Smooth muscle cell of the brain vasculature (primary cell): ENCODE measurements at regions not wholly inside any gene's neighbourhood (a gene's known extent, or its start where the extent isn't known, plus 50 kb on each side); places are given as distances from the start of the nearest gene placed in this dataset.
A peak's percentile ranks its signal among the peaks of the same experiment; 100 is the strongest.
"Not testable (repeated sequence)": the region's sequence is repeated elsewhere in the genome, so short reads cannot be mapped to it uniquely, and the experiment has no call there.

Experiments
- DNase-seq: peaks from one replicate; pipeline ENCODE4 v3.0.0-alpha.2; 2012; ENCODE audit warnings: low read depth, low spot score

DNA sequence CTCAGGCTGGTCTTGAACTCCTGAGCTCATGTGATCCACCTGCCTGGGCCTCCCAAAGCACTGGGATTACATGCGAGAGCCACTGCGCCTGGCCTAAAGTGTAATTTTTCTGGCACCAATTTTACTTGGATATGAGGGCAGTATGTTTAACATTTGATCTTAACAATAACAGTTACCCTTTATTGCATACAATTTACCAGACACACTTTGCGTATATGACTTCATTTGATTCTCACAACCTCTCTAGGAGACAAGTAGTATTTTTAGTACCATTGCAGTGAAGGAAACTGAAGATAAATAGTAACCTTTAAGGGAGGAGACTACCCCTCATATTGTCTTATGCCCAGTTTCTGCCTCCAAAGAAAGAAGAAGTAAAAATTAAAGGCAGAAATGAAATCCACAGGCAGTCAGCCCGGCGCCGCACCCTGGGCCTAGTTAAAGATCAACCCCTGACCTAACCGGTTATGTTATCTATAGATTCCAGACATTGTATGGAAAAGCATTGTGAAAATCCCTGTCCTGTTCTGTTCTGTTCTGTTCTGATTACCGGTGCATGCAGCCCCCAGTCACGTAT is 54.0 kb downstream of the CYP26A1 start:
- not testable (repeated sequence) for DNase-seq

DNA sequence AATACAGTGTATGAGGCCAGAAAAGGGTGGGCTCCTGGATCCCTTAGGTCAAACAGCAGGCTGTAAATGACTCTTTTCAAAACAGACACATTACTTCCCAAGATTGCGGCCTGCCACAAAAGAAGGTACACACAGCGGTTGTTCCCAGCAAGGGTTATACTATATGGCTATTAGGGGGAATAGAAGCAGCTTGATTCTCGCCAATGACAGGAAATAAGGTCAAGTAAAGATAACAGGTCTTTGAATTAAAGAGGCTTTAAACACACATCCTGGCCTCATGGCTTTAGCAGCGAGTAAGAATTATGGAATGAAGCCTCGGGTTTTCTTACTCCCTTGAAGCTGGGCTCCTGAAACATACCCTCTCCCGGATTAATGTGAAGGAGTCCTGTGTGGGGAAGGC is 58.3 kb downstream of the CYP26A1 start:
- DNase-seq: no peak

- no peak for DNase-seq
Observed at GRCh38 chr10:93138113-93138870, 64.6 kb downstream of the CYP26A1 start.

DNA sequence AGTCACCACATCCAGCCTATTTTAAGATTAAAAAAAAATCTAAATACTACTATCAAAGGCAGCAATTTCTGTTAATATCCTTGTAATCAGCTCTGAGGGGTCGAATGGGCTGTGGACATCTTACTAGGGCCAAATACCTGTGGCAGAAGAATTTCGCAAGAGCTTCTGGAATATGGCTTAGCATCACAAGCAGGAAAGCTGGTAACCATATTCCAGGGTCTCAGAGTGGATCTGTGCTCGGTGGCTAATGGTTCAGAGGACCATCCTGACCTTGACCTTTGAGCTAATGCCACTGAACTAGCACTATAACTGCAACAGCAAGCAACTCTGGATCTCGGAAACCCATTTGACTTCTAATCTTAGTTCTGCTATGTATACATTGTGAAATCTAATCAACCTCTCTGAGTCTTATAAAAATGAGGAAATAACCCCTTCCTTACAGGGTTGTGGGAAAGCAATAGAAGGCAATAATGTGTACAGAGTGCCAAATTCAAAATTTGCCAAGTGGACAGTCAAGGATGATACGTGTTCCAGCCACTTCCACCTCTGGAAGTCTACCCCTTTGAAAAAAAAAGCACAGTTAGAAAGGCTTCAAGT is 65.5 kb downstream of the CYP26A1 start:
- DNase-seq: no peak

- DNase-seq: no peak
Observed at GRCh38 chr10:93142534-93142933, 68.8 kb downstream of the CYP26A1 start.

GRCh38 chr10:93143281-93143680 is 69.6 kb downstream of the CYP26A1 start:
- DNase-seq: no peak

GRCh38 chr10:93146336-93146735 is 72.6 kb downstream of the CYP26A1 start:
- no peak for DNase-seq

GRCh38 chr10:93147281-93147680 is 73.6 kb downstream of the CYP26A1 start:
- DNase-seq: no peak

DNA sequence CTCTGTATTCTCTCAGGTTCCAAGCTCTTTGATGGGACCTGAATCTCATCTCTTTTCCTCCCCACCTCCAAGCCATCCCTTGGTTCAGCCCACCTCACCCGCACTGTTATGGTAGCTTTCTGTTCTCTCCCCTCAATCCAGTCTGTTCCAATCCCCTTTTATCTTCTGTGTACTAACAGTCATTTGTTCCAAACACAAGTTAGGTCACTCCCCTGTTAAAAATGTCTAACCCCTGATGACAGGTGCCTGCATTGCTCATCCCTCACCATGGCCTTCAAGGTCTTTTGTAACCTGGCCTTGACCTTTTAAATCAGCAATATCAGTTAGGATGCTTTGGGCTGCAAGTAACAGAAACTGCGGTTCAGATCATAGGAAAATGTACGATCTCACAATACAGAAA is 74.8 kb downstream of the CYP26A1 start:
- no peak for DNase-seq

DNA sequence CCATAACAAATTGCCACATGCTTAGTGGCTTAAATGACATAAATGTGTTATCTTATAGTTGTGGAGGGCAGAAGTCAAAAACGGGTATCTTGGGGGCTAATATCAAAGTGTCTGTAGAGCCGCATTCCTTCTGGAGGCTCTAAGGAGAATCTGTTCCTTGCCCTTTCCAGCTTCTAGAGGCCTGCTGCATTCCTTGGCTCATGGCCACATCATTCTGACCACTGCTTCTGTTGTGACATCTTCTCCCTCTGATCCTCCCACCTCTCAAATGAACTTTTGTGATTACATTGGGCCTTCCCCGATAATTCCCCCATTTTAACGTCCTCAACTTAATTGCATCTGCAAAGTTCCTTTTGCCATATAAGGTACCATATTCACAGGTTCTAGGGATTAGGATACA is 76.1 kb downstream of the CYP26A1 start:
- DNase-seq: no peak

DNA sequence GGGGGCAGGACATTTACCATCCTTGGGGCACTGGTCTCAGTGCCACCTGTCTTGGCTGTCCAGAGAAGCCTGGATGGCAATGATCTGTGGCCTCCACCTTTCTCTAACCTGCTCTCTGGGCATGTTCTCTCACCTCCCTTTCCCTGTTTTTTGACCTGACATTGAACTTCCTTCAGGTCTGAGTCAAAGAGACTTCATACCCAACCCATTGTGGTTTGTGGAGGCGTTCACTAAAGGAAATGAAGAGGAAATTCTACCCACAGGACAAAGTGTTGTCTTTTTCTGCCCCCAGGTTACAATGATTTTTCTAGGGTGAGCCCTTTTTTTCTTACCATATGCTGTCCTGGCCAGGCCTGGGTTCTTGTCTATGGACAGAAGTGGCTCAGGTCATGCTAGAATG is 76.6 kb downstream of the CYP26A1 start:
- DNase-seq: no peak

DNA sequence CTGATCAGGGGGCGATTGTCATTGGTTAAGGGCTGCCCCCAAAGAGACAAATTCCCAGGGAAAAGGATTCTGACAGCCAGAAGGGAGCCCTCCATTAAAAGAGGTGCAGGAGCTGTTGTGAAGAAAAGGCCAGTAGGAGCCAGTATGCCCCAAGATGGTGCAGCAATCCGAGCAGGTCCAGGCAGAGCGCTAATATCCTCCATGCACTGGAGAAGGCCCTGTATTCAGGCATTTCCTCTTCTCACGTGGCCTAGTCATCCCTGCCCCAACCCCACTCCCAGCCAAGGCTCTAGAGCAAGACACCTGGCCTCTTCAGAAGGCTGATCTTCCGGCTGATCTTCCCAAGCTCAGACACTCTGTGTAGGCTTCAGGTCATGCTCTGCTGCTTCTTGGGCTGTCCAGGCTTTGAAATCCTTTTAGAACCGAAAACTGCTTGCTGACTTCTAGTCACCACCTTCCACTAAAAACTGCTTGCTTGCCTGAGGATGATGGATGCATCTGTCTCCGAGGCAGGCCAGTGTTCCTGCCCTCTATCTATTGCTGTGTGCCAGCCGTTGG is 77.4 kb downstream of the CYP26A1 start:
- DNase-seq: no peak

DNA sequence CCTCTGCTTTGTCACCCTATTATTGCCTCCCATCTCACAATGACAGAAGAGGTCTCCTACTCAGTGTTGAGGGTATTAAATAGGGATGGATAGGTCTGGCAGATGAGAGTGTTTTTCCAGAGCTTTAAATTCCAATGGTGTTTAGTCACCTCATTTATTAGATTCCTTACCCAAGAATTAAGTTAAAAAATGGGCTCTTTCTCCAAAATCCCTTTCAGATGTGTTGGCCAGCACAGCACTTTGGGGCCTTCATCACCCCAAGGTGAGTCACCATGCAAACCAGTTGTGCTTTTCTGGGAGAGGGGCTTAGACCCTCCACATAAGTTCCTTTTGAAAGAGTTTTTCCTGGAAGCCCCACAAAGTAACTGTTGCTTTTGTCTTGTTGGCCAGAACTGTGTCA is 78.4 kb downstream of the CYP26A1 start:
- DNase-seq: no peak

DNA sequence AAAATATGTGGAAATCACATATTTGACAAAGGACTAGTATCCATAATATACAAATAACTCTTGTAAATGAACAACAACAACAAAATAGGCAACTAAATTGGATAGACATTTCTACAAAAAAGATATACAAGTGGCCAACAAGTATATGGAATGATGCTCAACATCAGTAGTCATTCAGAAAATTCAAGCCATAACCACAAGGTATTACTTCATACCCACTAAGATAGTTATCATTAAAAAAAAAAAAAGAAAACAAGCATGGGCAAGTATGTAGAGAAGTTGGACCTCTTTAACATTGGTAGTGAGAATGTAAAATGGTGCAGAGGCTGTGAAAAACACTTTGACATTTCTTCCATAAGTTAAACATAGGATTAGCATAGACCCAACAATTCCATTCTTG is 80.8 kb downstream of the CYP26A1 start:
- DNase-seq: no peak

- DNase-seq: no peak
Observed at GRCh38 chr10:93160140-93160539, 86.4 kb downstream of the CYP26A1 start.

DNA sequence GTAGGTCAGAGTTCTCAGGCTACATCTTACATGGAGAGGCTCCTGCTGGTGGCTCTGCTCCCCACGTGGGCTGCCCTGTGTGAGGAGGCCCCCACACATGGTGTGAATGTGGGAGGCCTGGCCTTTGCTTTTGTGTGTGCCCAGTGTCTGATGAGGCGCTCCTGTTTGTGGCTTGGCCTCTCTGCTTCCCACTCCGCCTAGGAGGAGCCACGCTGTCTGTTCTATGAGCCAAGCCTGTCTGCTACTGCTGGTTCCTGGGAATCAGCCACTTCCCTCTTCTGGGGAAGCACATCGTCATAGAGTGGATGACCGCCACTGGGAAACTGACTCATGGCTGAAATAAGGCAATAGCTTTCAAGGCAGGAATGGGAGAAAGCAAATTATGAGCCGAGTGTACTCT is 87.1 kb downstream of the CYP26A1 start:
- DNase-seq: peak; percentile 7

GRCh38 chr10:93165367-93165766 is 91.7 kb downstream of the CYP26A1 start:
- no peak for DNase-seq

DNA sequence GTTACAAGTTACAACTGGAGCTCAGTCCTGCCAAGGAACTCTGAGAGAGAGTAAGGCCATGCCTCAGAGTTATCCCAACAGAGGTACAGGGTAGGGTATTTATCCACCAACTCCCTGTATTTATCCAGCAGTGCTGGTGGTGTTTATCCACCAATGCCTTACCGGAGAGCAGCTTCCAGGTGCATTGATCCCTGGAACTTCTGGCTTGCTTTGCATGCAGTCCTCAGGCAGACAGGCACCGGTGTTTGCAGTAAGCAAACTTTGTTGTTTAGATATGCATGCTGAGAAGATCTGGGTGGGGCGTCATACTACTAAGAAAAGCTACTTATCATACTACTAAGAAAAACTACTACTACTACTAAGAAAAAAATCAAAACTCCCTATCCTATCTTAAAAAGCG is 92.4 kb downstream of the CYP26A1 start:
- no peak for DNase-seq

- DNase-seq: no peak
Observed at GRCh38 chr10:93171837-93172236, 98.1 kb downstream of the CYP26A1 start.

- no peak for DNase-seq
Observed at GRCh38 chr10:93173967-93174845, 100.5 kb downstream of the CYP26A1 start.

- no peak for DNase-seq
Observed at GRCh38 chr10:93175490-93175889, 101.8 kb downstream of the CYP26A1 start.

DNA sequence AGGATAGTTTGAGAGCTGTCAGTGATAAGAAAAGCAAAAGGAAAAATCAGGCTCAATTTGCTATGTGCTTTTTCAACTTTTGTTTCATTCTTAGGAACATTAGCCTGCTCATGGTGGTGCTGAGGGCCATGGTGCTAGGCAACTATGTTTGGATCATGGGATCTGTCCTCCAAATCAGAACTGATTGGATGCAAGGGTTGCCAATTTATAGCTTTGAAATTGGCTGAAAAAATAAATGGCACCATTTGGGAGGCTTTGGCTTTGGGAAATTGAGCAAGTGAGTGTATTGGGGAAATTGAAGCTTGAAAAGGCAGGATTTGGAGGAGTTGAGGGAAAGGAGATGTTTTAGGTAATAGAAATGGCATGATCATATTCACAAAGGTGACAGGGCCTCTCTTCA is 103.8 kb downstream of the CYP26A1 start:
- DNase-seq: no peak
